ENCODE measurements at regions not wholly inside any gene's neighbourhood (a gene's known extent, or its start where the extent isn't known, plus 50 kb on each side); places are given as distances from the start of the nearest gene placed in this dataset.

DNA sequence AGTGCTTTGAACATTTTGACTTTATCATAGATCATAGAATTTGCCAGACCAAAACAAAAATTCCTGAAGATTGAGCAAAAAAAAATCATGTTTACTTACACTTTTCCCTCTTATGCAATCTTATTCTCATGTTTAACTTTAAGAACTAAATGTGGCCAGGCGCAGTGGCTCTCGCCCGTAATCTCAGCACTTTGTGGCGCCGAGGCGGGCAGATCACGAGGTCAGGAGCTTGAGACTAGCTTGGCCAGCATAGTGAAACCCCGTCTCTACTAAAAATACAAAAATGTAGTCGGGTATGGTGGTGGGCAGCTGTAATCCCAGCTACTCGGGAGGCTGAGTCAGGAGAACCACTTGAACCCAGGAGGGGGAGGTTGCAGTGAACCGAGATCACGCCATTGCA is 227.9 kb upstream of the KYNU start:
- no peaks in the 10 kb centered on the region for H3K4me1 Mint-ChIP-seq (ENCODE audit: unreplicated experiment)
- DNase-seq (ENCODE audit: low spot score), result no peak
- no peak overlapping the region for H3K27ac Mint-ChIP-seq (ENCODE audit: unreplicated experiment)
- H3K4me3 Mint-ChIP-seq (ENCODE audit: unreplicated experiment), result no peak overlapping the region
- TF ChIP-seq, protein P1, sequence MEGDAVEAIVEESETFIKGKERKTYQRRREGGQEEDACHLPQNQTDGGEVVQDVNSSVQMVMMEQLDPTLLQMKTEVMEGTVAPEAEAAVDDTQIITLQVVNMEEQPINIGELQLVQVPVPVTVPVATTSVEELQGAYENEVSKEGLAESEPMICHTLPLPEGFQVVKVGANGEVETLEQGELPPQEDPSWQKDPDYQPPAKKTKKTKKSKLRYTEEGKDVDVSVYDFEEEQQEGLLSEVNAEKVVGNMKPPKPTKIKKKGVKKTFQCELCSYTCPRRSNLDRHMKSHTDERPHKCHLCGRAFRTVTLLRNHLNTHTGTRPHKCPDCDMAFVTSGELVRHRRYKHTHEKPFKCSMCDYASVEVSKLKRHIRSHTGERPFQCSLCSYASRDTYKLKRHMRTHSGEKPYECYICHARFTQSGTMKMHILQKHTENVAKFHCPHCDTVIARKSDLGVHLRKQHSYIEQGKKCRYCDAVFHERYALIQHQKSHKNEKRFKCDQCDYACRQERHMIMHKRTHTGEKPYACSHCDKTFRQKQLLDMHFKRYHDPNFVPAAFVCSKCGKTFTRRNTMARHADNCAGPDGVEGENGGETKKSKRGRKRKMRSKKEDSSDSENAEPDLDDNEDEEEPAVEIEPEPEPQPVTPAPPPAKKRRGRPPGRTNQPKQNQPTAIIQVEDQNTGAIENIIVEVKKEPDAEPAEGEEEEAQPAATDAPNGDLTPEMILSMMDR (IDR thresholded peaks at IDR 0.05; ENCODE audit: unreplicated experiment), result no peak
- H3K36me3 Mint-ChIP-seq (ENCODE audit: low read depth, unreplicated experiment), result no peaks in the 10 kb centered on the region
- no peaks in the 10 kb centered on the region for H3K9me3 Mint-ChIP-seq (ENCODE audit: unreplicated experiment)
- no peaks in the 10 kb centered on the region for H3K27me3 Mint-ChIP-seq (ENCODE audit: unreplicated experiment)

DNA sequence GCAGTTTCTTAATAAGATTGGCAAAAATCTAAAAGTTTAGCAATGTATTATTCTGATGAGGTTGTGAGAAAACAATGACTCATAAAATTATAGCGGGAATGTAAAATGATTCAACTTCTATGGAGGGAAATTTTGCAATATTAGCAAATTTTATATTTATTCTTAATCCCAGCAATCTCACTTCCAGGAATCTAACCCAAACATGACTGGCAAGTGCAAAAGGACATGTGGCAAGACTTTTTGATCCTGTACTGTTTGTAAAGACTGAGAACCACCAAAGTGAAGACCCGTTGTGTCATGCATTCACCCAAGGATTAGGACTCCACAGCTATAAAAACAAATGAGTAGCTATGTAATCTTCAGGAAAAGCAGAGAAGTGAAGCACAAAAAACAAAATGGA is 234.8 kb upstream of the KYNU start:
- no peaks in the 10 kb centered on the region for H3K9me3 Mint-ChIP-seq (ENCODE audit: unreplicated experiment)
- no peaks in the 10 kb centered on the region for H3K4me1 Mint-ChIP-seq (ENCODE audit: unreplicated experiment)
- no peak overlapping the region for H3K4me3 Mint-ChIP-seq (ENCODE audit: unreplicated experiment)
- no peak for DNase-seq (ENCODE audit: low spot score)
- TF ChIP-seq, protein P1 (IDR thresholded peaks at IDR 0.05; ENCODE audit: unreplicated experiment), result no peak
- H3K27me3 Mint-ChIP-seq (ENCODE audit: unreplicated experiment), result no peaks in the 10 kb centered on the region
- H3K27ac Mint-ChIP-seq (ENCODE audit: unreplicated experiment), result no peak overlapping the region
- H3K36me3 Mint-ChIP-seq (ENCODE audit: low read depth, unreplicated experiment), result no peaks in the 10 kb centered on the region

DNA sequence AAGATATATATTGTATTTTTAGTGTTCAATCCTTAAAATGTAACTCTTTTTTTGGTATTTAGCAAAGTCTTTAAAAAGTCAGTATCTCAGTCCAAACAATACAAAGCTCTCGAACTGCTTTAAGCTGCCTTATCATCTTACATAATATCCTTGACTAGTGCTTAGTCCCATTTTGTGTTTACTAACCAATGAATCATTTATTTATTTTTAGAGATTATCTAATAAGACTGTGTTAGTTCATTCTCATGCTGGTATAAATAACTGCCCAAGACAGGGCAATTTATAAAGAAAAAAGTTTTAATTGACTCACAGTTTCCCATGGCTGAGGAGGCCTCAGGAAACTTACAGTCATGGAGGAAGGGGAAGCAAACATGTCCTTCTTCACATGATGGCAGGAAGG is 248.3 kb upstream of the KYNU start:
- Mint-ChIP-seq H3K4me1 (ENCODE audit: unreplicated experiment) (no peaks in the 10 kb centered on the region), H3K27ac (ENCODE audit: unreplicated experiment) (no peak overlapping the region), H3K27me3 (ENCODE audit: unreplicated experiment) (no peaks in the 10 kb centered on the region), H3K4me3 (ENCODE audit: unreplicated experiment) (no peak overlapping the region), H3K9me3 (ENCODE audit: unreplicated experiment) (no peaks in the 10 kb centered on the region), H3K36me3 (ENCODE audit: low read depth, unreplicated experiment) (no peaks in the 10 kb centered on the region)
- DNase-seq (ENCODE audit: low spot score), result no peak
- TF ChIP-seq, protein P1 (IDR thresholded peaks at IDR 0.05; ENCODE audit: unreplicated experiment), result no peak

DNA sequence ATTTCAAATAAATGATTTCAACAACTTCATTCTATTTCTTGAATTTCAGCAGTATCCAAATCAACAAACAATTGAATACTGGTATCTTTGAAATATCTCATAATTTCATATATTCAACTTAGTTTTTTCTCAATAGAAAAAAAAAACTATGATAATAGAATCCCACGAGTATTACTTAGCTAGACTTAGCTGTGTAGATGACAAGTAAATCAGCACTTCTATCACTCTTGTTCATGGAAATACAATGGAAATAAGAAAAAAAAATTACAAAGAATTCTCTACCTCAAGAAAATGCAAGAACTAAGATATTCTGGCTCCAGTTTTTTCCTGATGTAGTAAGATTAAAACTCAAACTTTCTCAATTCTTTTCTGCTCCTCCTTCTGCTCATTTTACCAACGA is 256.2 kb upstream of the KYNU start:
- no peaks in the 10 kb centered on the region for H3K36me3 Mint-ChIP-seq (ENCODE audit: low read depth, unreplicated experiment)
- H3K27me3 Mint-ChIP-seq (ENCODE audit: unreplicated experiment), result no peaks in the 10 kb centered on the region
- TF ChIP-seq, protein P1 (IDR thresholded peaks at IDR 0.05; ENCODE audit: unreplicated experiment), result no peak
- no peak overlapping the region for H3K4me3 Mint-ChIP-seq (ENCODE audit: unreplicated experiment)
- H3K9me3 Mint-ChIP-seq (ENCODE audit: unreplicated experiment), result no peaks in the 10 kb centered on the region
- H3K27ac Mint-ChIP-seq (ENCODE audit: unreplicated experiment), result no peak overlapping the region
- no peaks in the 10 kb centered on the region for H3K4me1 Mint-ChIP-seq (ENCODE audit: unreplicated experiment)
- no peak for DNase-seq (ENCODE audit: low spot score)

DNA sequence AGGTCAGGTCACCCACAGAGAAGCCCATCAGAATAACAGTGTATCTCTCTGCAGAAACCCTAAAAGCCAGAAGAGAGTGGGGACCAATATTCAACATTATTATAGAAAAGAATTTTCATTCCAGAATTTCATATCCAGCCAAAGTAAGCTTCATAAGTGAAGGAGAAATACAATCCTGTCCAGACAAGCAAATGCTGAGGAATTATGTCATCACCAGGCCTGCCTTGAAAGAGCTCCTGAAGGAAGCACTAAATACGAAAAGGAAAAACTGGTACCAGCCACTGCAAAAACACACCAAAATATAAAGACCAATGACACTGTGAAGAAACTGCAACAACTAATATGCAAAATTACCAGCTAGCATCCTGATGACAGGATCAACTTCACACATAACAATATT is 260.0 kb upstream of the KYNU start:
- Mint-ChIP-seq H3K9me3 (ENCODE audit: unreplicated experiment) (no peaks in the 10 kb centered on the region), H3K36me3 (ENCODE audit: low read depth, unreplicated experiment) (no peaks in the 10 kb centered on the region), H3K4me1 (ENCODE audit: unreplicated experiment) (no peaks in the 10 kb centered on the region), H3K27ac (ENCODE audit: unreplicated experiment) (no peak overlapping the region), H3K27me3 (ENCODE audit: unreplicated experiment) (no peaks in the 10 kb centered on the region), H3K4me3 (ENCODE audit: unreplicated experiment) (no peak overlapping the region)
- TF ChIP-seq, protein P1 (IDR thresholded peaks at IDR 0.05; ENCODE audit: unreplicated experiment), result no peak
- no peak for DNase-seq (ENCODE audit: low spot score)

Measured in endothelial cell (in vitro differentiated cells).